ENCODE measurements at regions not wholly inside any gene's neighbourhood (a gene's known extent, or its start where the extent isn't known, plus 50 kb on each side); places are given as distances from the start of the nearest gene placed in this dataset.
"Not testable (repeated sequence)": the region's sequence is repeated elsewhere in the genome, so short reads cannot be mapped to it uniquely, and the experiment has no call there.

- TF ChIP-seq, protein P1, sequence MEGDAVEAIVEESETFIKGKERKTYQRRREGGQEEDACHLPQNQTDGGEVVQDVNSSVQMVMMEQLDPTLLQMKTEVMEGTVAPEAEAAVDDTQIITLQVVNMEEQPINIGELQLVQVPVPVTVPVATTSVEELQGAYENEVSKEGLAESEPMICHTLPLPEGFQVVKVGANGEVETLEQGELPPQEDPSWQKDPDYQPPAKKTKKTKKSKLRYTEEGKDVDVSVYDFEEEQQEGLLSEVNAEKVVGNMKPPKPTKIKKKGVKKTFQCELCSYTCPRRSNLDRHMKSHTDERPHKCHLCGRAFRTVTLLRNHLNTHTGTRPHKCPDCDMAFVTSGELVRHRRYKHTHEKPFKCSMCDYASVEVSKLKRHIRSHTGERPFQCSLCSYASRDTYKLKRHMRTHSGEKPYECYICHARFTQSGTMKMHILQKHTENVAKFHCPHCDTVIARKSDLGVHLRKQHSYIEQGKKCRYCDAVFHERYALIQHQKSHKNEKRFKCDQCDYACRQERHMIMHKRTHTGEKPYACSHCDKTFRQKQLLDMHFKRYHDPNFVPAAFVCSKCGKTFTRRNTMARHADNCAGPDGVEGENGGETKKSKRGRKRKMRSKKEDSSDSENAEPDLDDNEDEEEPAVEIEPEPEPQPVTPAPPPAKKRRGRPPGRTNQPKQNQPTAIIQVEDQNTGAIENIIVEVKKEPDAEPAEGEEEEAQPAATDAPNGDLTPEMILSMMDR (conservative IDR thresholded peaks at IDR 0.05; ENCODE audit: low read depth, low read length) = no peak
- DNase-seq (ENCODE audit: low read depth) = no peak
- H3K4me3 ChIP-seq (ENCODE audit: low read depth, low read length) = no peak overlapping the region
Observed at GRCh38 chr5:174922955-174923354, 198.6 kb downstream of the MSX2 start.

DNA sequence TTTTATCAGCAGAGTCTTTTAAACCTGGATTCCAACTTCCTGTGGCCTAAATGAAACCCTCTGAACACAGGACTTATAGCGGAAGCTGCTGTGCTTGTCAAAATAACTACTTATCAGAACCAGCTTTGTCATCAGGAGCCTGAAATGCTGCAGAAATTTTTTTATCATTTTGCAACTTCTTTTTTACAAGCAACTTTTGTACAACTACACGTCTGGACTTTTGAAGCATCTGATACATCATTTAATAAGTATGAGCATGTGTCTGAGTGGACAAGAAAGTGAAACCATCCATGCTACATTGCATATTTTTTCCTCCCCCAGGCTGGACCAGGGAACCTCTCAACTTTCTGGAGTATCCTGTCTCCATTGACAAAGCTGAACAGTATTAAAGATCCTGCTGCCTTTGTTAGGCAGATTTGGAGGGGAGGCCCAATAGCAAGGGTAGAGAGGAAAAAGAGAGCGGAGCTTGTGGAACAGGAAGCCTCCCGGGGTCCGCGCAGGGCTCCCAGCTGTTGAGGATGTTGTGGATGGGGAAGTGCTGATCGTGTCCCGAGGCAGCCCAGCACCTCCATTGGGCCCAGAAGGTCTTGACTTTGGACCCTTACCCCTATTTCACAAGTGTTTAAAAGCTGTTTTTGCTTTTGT lies 196.6 kb downstream of the MSX2 start:
- TF ChIP-seq, protein P1 (conservative IDR thresholded peaks at IDR 0.05; ENCODE audit: low read depth, low read length) = no peak
- H3K4me3 ChIP-seq (ENCODE audit: low read depth, low read length) = no peak overlapping the region
- no peak for DNase-seq (ENCODE audit: low read depth)

GRCh38 chr5:174919351-174919750 lies 195.0 kb downstream of the MSX2 start:
- DNase-seq (ENCODE audit: low read depth) = no peak
- TF ChIP-seq, protein P1 (conservative IDR thresholded peaks at IDR 0.05; ENCODE audit: low read depth, low read length) = no peak
- H3K4me3 ChIP-seq (ENCODE audit: low read depth, low read length) = no peak overlapping the region

- no peak for DNase-seq (ENCODE audit: low read depth)
- H3K4me3 ChIP-seq (ENCODE audit: low read depth, low read length) = no peak overlapping the region
- TF ChIP-seq, protein P1 (conservative IDR thresholded peaks at IDR 0.05; ENCODE audit: low read depth, low read length) = no peak
Observed at GRCh38 chr5:174918655-174919054, 194.3 kb downstream of the MSX2 start.

- no peak for DNase-seq (ENCODE audit: low read depth)
- H3K4me3 ChIP-seq (ENCODE audit: low read depth, low read length) = no peak overlapping the region
- TF ChIP-seq, protein P1 (conservative IDR thresholded peaks at IDR 0.05; ENCODE audit: low read depth, low read length) = no peak
Observed at GRCh38 chr5:174917976-174918554, 193.7 kb downstream of the MSX2 start.

GRCh38 chr5:174917435-174917834 lies 193.1 kb downstream of the MSX2 start:
- H3K4me3 ChIP-seq (ENCODE audit: low read depth, low read length); DNase-seq (ENCODE audit: low read depth): not testable (repeated sequence)

- not testable (repeated sequence) for DNase-seq (ENCODE audit: low read depth); H3K4me3 ChIP-seq (ENCODE audit: low read depth, low read length)
Observed at GRCh38 chr5:174916924-174917323, 192.5 kb downstream of the MSX2 start.

- TF ChIP-seq, protein P1 (conservative IDR thresholded peaks at IDR 0.05; ENCODE audit: low read depth, low read length) = no peak
- no peak overlapping the region for H3K4me3 ChIP-seq (ENCODE audit: low read depth, low read length)
- no peak for DNase-seq (ENCODE audit: low read depth)
Observed at GRCh38 chr5:174916227-174916626, 191.8 kb downstream of the MSX2 start.
